Posterior vena cava (tissue), 2 donors: ENCODE measurements at regions not wholly inside any gene's neighbourhood (a gene's known extent, or its start where the extent isn't known, plus 50 kb on each side); places are given as distances from the start of the nearest gene placed in this dataset.
"Not testable (repeated sequence)": the region's sequence is repeated elsewhere in the genome, so short reads cannot be mapped to it uniquely, and the experiment has no call there.

ENCODE experiments used
- DNase-seq: peaks from one replicate; pipeline ENCODE4 v3.0.0-alpha.2; 2020; ENCODE audit warnings: low spot score
- intact Hi-C, 2 donors: fragments of 100-400 bp; cut with DNase I; formaldehyde crosslinking; loops; one replicate each; pipeline versions ENCODE4 v1.14.1 to v1.14.2; 2022 to 2023
- donor health status: DM: yes; HTN: yes; CAD: no.
- donor health status: DM: yes; HTN: yes; CAD: no.

GRCh38 chr12:76292891-76293290 is 55.3 kb downstream of the BBS10 start:
- DNase-seq, intact Hi-C loops: not testable (repeated sequence)

- DNase-seq, intact Hi-C loops: not testable (repeated sequence)
Measured at GRCh38 chr12:76292305-76292704, 55.9 kb downstream of the BBS10 start.

- no peak for DNase-seq
- intact Hi-C loops = loop anchor here in 1 of 2 donors (1.0 kb wide), 1 partner anchor 24 kb away; no protein-coding TSS in a partner anchor
Measured at GRCh38 chr12:76290963-76291859, 57.0 kb downstream of the BBS10 start.

GRCh38 chr12:76288218-76288617 is 60.0 kb downstream of the BBS10 start:
- DNase-seq = no peak
- intact Hi-C loops = no loop called here

- DNase-seq = no peak
- intact Hi-C loops = no loop called here
Measured at GRCh38 chr12:76284816-76285750, 63.1 kb downstream of the BBS10 start.

- DNase-seq = no peak
- intact Hi-C loops = no loop called here
Measured at GRCh38 chr12:76282744-76283143, 65.5 kb downstream of the BBS10 start.

- no peak for DNase-seq
- intact Hi-C loops = no loop called here
Measured at GRCh38 chr12:76277480-76277879, 70.7 kb downstream of the BBS10 start.

GRCh38 chr12:76276499-76277151 is 71.6 kb downstream of the BBS10 start:
- intact Hi-C loops = no loop called here
- no peak for DNase-seq

- intact Hi-C loops = no loop called here
Measured at GRCh38 chr12:76275511-76276093, 72.6 kb downstream of the BBS10 start.

GRCh38 chr12:76274420-76275083 is 73.7 kb downstream of the BBS10 start:
- DNase-seq = no peak
- intact Hi-C loops = no loop called here

More at GRCh38 chr12:76275511-76276093, 72.6 kb downstream of the BBS10 start:
- no peak for DNase-seq

GRCh38 chr12:76272287-76272686 is 75.9 kb downstream of the BBS10 start:
- intact Hi-C loops = no loop called here

GRCh38 chr12:76270657-76271358 is 77.4 kb downstream of the BBS10 start:
- DNase-seq = no peak
- intact Hi-C loops = no loop called here

More at GRCh38 chr12:76272287-76272686, 75.9 kb downstream of the BBS10 start:
- no peak for DNase-seq

GRCh38 chr12:76268267-76268666 is 79.9 kb downstream of the BBS10 start:
- intact Hi-C loops = loop anchor here in 1 of 2 donors (2.0 kb wide), 1 partner anchor 79 kb away; no protein-coding TSS in a partner anchor
- no peak for DNase-seq

- intact Hi-C loops = no loop called here
- DNase-seq = no peak
Measured at GRCh38 chr12:76266797-76267196, 81.4 kb downstream of the BBS10 start.

- intact Hi-C loops = no loop called here
- DNase-seq = no peak
Measured at GRCh38 chr12:76265424-76266180, 82.6 kb downstream of the BBS10 start.

- DNase-seq = no peak
- intact Hi-C loops = no loop called here
Measured at GRCh38 chr12:76264611-76265012, 83.6 kb downstream of the BBS10 start.

GRCh38 chr12:76263696-76264095 is 84.5 kb downstream of the BBS10 start:
- DNase-seq = no peak
- intact Hi-C loops = no loop called here
